Skin epidermis (tissue), 12 donors: ENCODE measurements at regions not wholly inside any gene's neighbourhood (a gene's known extent, or its start where the extent isn't known, plus 50 kb on each side); places are given as distances from the start of the nearest gene placed in this dataset.

ENCODE experiments used
- H3K27ac ChIP-seq, 21 experiments: fragments of 200-600 bp; sonication (generic) in 11 of 21; one replicate each; pipeline ENCODE4 v1.5.0; 2020; ENCODE audit warnings: mild to moderate bottlenecking in 3 of 21, inconsistent platforms in 2 of 21, moderate library complexity in 2 of 21
- H3K4me3 ChIP-seq, 7 experiments: fragments of 200-600 bp; sonication (generic) in 2 of 7; one replicate each; pipeline ENCODE4 v1.5.0; 2020; ENCODE audit warnings: inconsistent platforms in 2 of 7, mild to moderate bottlenecking in 2 of 7, moderate library complexity in 1 of 7

DNA sequence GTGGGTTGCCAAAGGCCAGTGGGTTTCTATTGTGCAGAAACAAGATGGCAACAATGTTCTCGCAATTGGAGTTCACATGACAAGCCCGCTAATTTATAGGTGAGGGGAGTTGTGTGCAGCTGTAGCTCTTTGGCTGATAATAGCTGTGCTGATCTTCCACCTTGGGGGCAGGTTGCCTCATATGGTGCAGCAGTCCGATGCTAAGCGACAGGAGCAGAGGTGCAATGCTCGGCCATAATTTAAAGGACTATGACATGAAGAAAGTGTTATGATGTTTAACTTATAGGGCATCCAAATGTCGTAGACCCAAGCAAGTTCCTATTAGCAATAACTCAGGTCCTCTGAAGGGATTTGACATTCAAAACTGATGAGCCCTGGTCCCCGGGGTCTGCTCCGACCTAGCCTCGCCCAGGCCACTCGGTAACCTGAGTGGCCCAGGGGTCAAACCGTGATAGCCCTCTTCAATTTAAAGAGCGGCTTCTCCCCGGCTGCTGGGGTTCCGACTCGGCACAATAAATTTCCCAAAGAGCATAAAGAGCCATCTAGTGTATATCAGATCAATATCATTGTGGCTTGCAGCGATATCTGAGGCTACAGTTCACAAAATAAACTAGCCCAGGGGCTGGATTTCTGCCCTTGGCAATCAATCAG is 724.0 kb downstream of the IRX1 start:
- no peak overlapping the region for H3K27ac ChIP-seq
- no peak overlapping the region for H3K4me3 ChIP-seq

- H3K27ac ChIP-seq = no peak overlapping the region
Measured at GRCh38 chr5:4330327-4330726, 734.7 kb downstream of the IRX1 start.

DNA sequence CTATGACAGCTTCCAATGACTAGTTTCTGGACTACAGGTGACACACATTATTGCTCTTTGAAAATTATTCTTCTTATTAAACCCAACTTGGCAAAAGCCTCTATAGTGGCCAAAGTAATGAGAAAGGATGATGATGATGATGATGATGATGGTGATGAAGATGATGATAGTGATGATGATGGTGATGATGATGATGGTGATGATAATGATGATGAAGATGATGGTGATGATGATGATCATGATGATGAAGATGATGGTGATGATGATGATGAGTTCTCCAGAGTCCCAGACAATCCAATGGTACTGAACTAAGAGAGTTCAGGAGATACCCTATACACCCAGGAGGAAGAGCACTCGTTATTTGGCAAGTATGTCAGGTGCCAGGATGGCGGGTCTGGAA is 739.4 kb downstream of the IRX1 start:
- no peak overlapping the region for H3K4me3 ChIP-seq
- H3K27ac ChIP-seq = no peak overlapping the region

More at GRCh38 chr5:4330327-4330726, 734.7 kb downstream of the IRX1 start:
- H3K4me3 ChIP-seq = no peak overlapping the region

- Histone ChIP-seq H3K27ac (no peak overlapping the region), H3K4me3 (no peak overlapping the region)
Measured at GRCh38 chr5:4337519-4337918, 741.9 kb downstream of the IRX1 start.

- no peak overlapping the region for H3K4me3 ChIP-seq
- no peak overlapping the region for H3K27ac ChIP-seq
Measured at GRCh38 chr5:4339949-4340348, 744.3 kb downstream of the IRX1 start.

GRCh38 chr5:4345850-4346249 is 750.2 kb downstream of the IRX1 start:
- Histone ChIP-seq H3K4me3 (no peak overlapping the region), H3K27ac (no peak overlapping the region)

DNA sequence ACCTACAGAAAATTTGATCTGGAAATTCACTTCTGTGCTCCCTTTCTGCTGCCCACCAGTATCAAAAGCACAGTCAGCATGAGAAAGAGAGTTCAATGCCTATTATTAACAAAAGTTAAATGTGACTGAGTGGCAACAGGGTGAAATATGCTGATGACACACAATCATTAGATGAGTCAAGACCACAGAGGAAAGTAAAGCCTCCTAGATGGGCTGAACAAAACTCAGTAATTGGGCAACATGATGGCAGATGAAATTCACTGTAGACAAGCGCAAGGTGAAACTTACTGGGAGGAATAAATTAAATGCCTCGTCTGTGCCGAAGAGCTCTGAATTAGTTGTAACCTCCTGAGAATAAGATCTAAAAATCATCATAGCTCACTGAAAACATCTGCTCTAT is 752.8 kb downstream of the IRX1 start:
- no peak overlapping the region for H3K27ac ChIP-seq
- H3K4me3 ChIP-seq = no peak overlapping the region

GRCh38 chr5:4348919-4349318 is 753.3 kb downstream of the IRX1 start:
- no peak overlapping the region for H3K27ac ChIP-seq
- H3K4me3 ChIP-seq = no peak overlapping the region

- no peak overlapping the region for H3K27ac ChIP-seq
- no peak overlapping the region for H3K4me3 ChIP-seq
Measured at GRCh38 chr5:4356201-4356600, 760.6 kb downstream of the IRX1 start.

GRCh38 chr5:4359847-4360246 is 764.2 kb downstream of the IRX1 start:
- no peak overlapping the region for H3K27ac ChIP-seq
- H3K4me3 ChIP-seq = no peak overlapping the region

DNA sequence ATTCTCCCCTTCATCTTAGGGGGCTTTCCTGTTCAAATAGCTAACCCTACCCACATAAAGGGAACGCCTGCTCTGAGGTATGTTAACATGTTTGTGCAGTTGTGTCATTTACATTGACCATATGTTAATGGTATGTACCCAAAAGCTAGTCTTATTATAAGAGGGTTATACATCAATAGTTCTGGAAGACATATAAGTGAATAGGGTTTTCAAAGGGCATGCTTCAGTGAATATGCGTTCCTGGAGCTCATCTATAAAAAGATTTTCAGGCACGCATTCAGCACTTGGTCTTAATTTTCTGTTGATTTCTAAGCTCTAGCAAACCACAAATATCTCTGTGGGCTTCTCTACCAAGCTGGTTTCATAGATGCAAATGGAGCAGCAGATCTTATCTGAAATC is 766.1 kb downstream of the IRX1 start:
- Histone ChIP-seq H3K4me3 (no peak overlapping the region), H3K27ac (no peak overlapping the region)

DNA sequence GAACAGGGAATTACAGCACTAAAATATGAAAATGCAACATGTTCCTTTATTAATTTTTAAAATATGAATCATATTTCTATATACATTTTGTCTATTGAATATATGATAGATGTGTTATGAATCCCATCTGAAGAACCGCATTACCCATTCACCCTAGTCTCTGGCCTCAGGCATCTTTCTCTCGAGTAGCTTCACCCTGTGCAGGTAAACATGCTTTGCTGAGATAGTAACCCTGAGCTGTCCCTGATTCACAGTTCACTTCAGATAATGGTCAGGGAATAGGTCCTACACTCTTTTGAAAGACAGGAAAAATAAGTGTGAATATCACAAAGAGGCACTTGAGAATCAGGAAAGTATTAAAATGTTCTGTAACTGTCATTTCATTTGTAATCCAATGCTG is 766.8 kb downstream of the IRX1 start:
- Histone ChIP-seq H3K4me3 (no peak overlapping the region), H3K27ac (no peak overlapping the region)

DNA sequence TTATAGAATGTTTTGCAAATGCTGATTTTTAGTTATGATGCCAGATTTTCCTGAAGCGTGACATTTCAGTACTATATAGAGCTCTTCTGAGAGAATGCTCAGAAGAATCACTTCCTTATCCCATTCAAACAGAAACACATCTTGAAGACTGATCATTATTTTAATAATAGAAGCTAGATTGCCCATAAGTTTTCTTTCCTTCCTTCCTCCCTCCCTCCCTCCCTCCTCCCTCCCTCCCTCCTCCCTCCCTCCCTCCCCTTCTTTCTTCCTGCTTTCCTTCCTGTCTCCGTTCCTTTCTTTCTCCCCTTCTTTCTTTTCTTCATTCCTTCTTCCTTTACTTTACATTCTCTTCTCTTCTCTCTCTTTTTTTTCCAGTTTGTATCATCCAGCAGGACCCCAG is 767.4 kb downstream of the IRX1 start:
- Histone ChIP-seq H3K4me3 (no peak overlapping the region), H3K27ac (no peak overlapping the region)

DNA sequence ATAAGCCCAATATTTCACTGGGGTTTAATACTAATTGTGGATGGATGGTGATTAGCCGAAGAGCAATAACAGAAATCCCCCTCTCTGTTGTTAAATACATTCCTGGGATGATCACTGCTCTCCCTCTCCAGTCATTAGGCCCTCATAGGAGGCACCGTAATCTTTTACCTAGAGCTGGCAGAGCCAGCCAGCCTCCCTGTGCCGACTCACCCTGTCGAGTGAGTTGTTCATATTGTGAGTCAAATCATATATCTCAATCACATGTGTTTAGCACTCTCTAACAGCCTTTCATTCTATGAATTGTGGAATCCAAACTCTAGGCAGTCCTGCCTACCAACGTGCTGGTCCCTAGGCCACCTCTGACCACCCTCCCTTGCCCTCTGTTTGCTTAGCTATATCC is 771.0 kb downstream of the IRX1 start:
- H3K4me3 ChIP-seq = no peak overlapping the region
- H3K27ac ChIP-seq = no peak overlapping the region

DNA sequence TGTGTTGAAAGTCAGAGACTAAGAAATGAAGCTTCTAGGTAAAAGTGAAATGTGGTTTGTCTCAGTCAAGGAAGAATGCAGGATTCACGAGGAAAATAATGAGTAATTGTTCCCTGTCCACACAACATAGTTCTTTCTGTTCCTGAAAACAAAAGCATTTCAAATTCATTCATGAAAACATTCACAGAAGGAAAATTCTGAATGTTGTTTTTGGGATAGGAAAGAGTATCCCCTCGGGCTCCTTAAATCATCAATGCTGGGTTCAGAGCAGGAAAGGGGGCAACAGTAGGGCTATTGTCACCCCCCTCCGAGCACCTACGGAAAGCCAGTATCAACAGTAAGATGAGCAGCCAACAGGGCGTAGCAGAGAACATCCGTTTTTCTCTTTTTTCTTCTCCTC is 769.9 kb upstream of the ADAMTS16 start:
- Histone ChIP-seq H3K4me3 (no peak overlapping the region), H3K27ac (no peak overlapping the region)

GRCh38 chr5:4372481-4372880 is 767.6 kb upstream of the ADAMTS16 start:
- no peak overlapping the region for H3K4me3 ChIP-seq
- H3K27ac ChIP-seq = no peak overlapping the region

- H3K4me3 ChIP-seq = no peak overlapping the region
- H3K27ac ChIP-seq = no peak overlapping the region
Measured at GRCh38 chr5:4373051-4373820, 766.9 kb upstream of the ADAMTS16 start.

- H3K27ac ChIP-seq = no peak overlapping the region
- no peak overlapping the region for H3K4me3 ChIP-seq
Measured at GRCh38 chr5:4374866-4375265, 765.3 kb upstream of the ADAMTS16 start.

GRCh38 chr5:4375640-4376039 is 764.5 kb upstream of the ADAMTS16 start:
- no peak overlapping the region for H3K4me3 ChIP-seq
- H3K27ac ChIP-seq = peak overlapping the region in 2 of 21 experiments; percentile 5 to 31

DNA sequence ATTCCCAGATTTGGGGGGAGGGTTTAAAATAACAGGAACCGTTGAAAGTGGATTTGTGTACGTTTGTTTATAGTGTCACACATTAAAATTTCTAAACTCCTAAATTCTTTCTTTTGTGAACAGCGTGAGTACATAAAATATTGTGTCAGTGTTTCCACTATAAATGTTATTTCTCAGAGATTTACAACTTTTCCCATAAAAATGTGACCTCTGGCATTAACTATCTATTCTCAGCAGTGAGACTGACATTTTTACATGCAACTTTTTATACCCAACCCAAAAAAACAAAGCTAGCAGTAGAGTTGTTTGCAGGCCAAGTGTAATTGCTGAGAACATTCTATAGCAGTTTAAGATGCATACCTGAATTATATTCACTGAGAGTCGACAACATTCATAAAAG is 757.0 kb upstream of the ADAMTS16 start:
- H3K27ac ChIP-seq = no peak overlapping the region
- H3K4me3 ChIP-seq = no peak overlapping the region

GRCh38 chr5:4383518-4384198 is 756.5 kb upstream of the ADAMTS16 start:
- H3K27ac ChIP-seq = no peak overlapping the region

More at GRCh38 chr5:4383518-4384198, 756.5 kb upstream of the ADAMTS16 start:
- no peak overlapping the region for H3K4me3 ChIP-seq
